AG04450 (cell line): ENCODE measurements at regions not wholly inside any gene's neighbourhood (a gene's known extent, or its start where the extent isn't known, plus 50 kb on each side); places are given as distances from the start of the nearest gene placed in this dataset.

Source experiments
- CTCF ChIA-PET: fragments of 300-600, 350-600 bp; formaldehyde crosslinking; extraction: SDS; loops from one replicate; lab custom pipeline; 2022; ENCODE audit warnings: antibody characterized with exemption, inconsistent platforms; lab: Charles Lee
- POLR2A ChIA-PET: fragments of 350-600 bp; formaldehyde crosslinking; extraction: SDS; loops from one replicate; lab custom pipeline; 2021; ENCODE audit warnings: antibody characterized with exemption, inconsistent platforms; lab: Yijun Ruan, JAX
- DNase-seq: peaks from one replicate; pipeline ENCODE4 v3.0.0-alpha.2; 2011; ENCODE audit warnings: low read depth, low spot score
- H3K27ac ChIP-seq: one replicate; pipeline ENCODE4 v1.5.1; 2012; ENCODE audit warnings: low read depth, low read length, control low read depth
- H3K27me3 ChIP-seq: one replicate; pipeline ENCODE4 v1.6.0; 2012; ENCODE audit warnings: low read length; ENCODE audit not compliant: control insufficient read depth, insufficient read depth
- H3K4me3 ChIP-seq: 2 replicates; pipeline ENCODE4 v1.5.1; 2011; ENCODE audit warnings: mild to moderate bottlenecking, low read depth, low read length, control low read depth
- H3K9me3 ChIP-seq: 2 replicates; pipeline ENCODE4 v1.5.1; 2012; ENCODE audit warnings: low read length; ENCODE audit not compliant: control insufficient read depth, insufficient read depth
- TF ChIP-seq, protein P1 (sequence below): IDR thresholded peaks from 2 replicates; pipeline ENCODE4 v1.5.1; 2011; ENCODE audit warnings: low read depth, low read length, control low read depth, inconsistent platforms

DNA sequence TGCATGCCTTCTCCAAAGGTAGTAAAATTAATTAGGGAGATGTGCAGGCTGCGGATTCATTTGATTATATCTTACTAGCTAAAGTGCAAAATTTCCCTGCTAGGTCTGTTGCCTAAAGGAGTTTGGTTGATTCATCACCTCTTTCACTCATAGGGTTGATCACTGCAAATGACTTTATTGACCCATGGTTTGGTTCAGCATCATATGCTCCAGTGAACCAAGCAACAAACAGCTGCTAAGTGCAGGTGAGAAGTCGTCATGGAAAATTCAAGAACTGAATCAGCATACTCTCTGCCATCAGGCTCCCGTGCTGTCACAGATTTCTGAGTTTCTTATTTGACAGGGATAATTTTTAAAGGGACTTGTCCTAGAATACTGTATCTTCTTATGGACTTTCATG is 571.8 kb upstream of the CDH18 start:
- TF ChIP-seq, protein P1, sequence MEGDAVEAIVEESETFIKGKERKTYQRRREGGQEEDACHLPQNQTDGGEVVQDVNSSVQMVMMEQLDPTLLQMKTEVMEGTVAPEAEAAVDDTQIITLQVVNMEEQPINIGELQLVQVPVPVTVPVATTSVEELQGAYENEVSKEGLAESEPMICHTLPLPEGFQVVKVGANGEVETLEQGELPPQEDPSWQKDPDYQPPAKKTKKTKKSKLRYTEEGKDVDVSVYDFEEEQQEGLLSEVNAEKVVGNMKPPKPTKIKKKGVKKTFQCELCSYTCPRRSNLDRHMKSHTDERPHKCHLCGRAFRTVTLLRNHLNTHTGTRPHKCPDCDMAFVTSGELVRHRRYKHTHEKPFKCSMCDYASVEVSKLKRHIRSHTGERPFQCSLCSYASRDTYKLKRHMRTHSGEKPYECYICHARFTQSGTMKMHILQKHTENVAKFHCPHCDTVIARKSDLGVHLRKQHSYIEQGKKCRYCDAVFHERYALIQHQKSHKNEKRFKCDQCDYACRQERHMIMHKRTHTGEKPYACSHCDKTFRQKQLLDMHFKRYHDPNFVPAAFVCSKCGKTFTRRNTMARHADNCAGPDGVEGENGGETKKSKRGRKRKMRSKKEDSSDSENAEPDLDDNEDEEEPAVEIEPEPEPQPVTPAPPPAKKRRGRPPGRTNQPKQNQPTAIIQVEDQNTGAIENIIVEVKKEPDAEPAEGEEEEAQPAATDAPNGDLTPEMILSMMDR, result no peak
- ChIA-PET POLR2A (no interaction called here), CTCF (no interaction called here)
- no peak overlapping the region for H3K4me3 ChIP-seq
- no peak for DNase-seq
- H3K9me3 ChIP-seq, result no peaks in the 10 kb centered on the region
- no peak overlapping the region for H3K27ac ChIP-seq
- no peaks in the 10 kb centered on the region for H3K27me3 ChIP-seq

DNA sequence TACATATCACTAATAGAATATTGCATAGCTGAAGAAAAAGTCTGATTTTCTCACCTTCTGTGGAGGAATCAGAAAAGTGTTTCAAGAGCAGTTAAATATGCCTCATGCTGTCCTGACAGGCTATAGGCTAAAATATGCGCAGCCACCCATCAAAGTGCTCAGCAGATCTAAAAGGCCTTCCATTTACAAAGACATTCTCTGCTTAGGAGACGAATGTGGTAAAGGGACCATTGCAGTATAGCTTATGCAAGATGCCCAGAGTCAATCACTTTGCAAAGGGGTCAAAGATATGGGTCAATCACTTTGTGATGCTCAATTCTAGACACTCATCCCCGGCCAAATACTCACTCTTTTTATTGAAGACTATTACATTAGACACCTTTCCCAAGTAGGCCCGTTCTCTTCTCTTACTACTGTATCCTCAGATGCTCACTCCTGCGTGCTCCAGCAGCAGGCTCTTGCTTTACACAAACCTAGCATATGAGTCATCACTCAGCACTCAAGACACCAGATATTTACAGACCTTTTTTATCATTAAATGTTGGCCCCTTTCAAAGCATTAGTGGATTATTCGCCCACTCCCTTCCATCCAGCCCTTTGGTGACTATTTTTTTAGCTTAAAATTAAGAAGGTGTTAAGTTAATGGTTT is 568.2 kb upstream of the CDH18 start:
- ChIA-PET POLR2A (no interaction called here), CTCF (no interaction called here)
- TF ChIP-seq, protein P1, result no peak
- Histone ChIP-seq H3K4me3 (no peak overlapping the region), H3K9me3 (no peaks in the 10 kb centered on the region), H3K27ac (no peak overlapping the region), H3K27me3 (no peaks in the 10 kb centered on the region)
- no peak for DNase-seq

DNA sequence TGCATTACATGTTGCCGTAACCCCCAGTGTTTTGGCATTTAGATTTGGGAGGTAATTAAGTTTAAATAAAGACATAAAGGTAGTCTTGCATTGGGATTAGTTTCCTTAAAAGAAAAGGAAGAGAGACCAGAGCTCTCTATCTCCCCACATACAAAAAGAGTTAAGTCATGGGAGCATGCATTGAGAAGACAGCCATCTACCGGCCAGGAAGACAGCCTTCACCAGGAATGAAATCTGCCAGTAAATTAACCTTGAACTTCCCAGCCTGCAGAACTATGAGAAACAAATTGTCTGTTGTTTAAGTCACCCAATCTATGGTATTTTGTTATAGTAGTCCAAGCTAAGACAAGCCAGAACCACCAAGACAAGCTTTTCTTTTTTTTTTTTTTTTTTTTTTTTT is 567.0 kb upstream of the CDH18 start:
- H3K4me3 ChIP-seq, result no peak overlapping the region

DNA sequence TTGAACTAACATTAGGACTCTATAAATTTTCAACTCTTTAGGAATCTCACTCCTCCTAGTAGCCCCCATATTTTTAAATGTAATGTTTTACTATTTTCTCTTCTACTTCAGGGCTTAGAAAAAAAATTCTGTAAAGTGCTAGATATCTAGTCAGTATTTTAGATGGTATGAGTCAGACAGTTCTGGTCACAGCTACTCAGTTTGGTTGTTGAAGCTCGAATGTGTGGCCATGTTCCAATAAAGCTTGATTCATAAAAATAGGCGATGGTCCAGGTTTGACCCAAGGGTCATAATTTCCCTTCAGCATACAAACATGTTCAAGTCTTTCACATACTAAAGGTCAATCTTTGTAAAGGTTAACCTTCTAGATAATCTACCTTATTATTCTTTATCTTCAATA is 566.0 kb upstream of the CDH18 start:
- TF ChIP-seq, protein P1, result no peak
- CTCF ChIA-PET, result no interaction called here

More for the DNA sequence above, 567.0 kb upstream of the CDH18 start:
- TF ChIP-seq, protein P1, result no peak
- ChIA-PET CTCF (no interaction called here), POLR2A (no interaction called here)
- Histone ChIP-seq H3K27me3 (no peaks in the 10 kb centered on the region), H3K27ac (no peak overlapping the region), H3K9me3 (no peaks in the 10 kb centered on the region)
- DNase-seq, result no peak

DNA sequence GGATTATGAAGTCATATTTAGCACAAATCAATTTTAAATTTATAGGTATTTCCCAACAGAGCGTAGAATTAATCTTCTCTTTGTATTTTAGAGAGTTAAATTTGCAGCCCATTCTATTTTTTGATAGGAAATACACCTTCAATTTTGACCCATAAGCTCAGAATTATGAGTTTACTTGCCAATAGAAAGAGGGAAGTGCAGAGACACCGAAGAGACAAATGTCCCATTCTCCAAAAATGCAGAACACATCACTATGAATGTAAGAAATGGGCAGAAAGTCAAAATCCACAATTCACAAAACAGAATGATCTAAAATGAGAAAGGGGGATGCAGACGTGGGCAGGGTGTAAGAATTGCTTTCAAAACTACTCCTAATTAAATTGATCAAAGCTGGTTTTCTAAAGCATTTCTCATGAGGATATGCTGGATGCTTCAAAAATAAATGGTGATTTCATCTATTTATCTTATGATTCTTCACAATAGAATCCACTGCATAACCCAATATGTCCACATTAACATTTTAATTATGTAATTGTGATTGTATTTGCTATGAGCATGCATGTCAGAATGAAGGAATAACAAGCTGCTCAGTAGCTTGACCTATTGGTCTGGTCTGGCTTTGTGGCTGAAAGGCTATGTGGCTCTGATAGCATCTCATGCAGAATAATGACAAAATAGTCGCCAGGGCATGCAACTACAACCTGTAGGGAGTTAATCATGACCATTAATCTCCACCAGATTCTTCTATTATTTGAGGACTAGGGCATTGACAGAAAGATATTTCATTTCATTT is 550.1 kb upstream of the CDH18 start:
- Histone ChIP-seq H3K4me3 (no peak overlapping the region), H3K27ac (no peak overlapping the region), H3K9me3 (no peaks in the 10 kb centered on the region), H3K27me3 (no peaks in the 10 kb centered on the region)
- POLR2A ChIA-PET, result no interaction called here
- DNase-seq, result no peak
- TF ChIP-seq, protein P1, result no peak
- CTCF ChIA-PET, result no interaction called here

More for the DNA sequence above, 566.0 kb upstream of the CDH18 start:
- no peak overlapping the region for H3K4me3 ChIP-seq
- no peak for DNase-seq
- POLR2A ChIA-PET, result no interaction called here
- H3K27ac ChIP-seq, result no peak overlapping the region
- no peaks in the 10 kb centered on the region for H3K27me3 ChIP-seq
- no peaks in the 10 kb centered on the region for H3K9me3 ChIP-seq
